Neural progenitor cell (in vitro differentiated cells): ENCODE measurements at regions not wholly inside any gene's neighbourhood (a gene's known extent, or its start where the extent isn't known, plus 50 kb on each side); places are given as distances from the start of the nearest gene placed in this dataset.

ENCODE experiments used
- CTCF ChIP-seq: fragments of 200-600 bp; sonication (generic); IDR thresholded peaks from 2 replicates; pipeline ENCODE4 v1.5.1; 2017; ENCODE audit warnings: antibody characterized with exemption, mild to moderate bottlenecking
- EZH2 ChIP-seq: fragments of 200-600 bp; sonication (generic); IDR thresholded peaks from 2 replicates; pipeline ENCODE4 v1.6.1; 2017; ENCODE audit warnings: antibody characterized with exemption, mild to moderate bottlenecking, moderate library complexity

- TF ChIP-seq CTCF: no peak
- no peak for TF ChIP-seq EZH2
Measured at GRCh38 chr3:163786416-163786815, 1291.9 kb downstream of the SI start.
